ENCODE measurements at regions not wholly inside any gene's neighbourhood (a gene's known extent, or its start where the extent isn't known, plus 50 kb on each side); places are given as distances from the start of the nearest gene placed in this dataset.

GRCh38 chr1:87678266-87678665, 349.6 kb downstream of the LMO4 start:
- no peak for DNase-seq (ENCODE audit: low read depth in 2 of 2)

GRCh38 chr1:87682565-87682964, 353.9 kb downstream of the LMO4 start:
- no peak for DNase-seq (ENCODE audit: low read depth in 2 of 2)

- DNase-seq (ENCODE audit: low read depth in 2 of 2) = no peak
These were observed 354.7 kb downstream of the LMO4 start for GRCh38 chr1:87683196-87683956.

- no peak for DNase-seq (ENCODE audit: low read depth in 2 of 2)
These were observed 355.5 kb downstream of the LMO4 start for GRCh38 chr1:87684194-87684593.

- no peak for DNase-seq (ENCODE audit: low read depth in 2 of 2)
These were observed 356.1 kb downstream of the LMO4 start for GRCh38 chr1:87684713-87685205.

GRCh38 chr1:87685311-87686135, 356.8 kb downstream of the LMO4 start:
- DNase-seq (ENCODE audit: low read depth in 2 of 2) = no peak

- DNase-seq (ENCODE audit: low read depth in 2 of 2) = no peak
These were observed 357.4 kb downstream of the LMO4 start for GRCh38 chr1:87686136-87686495.

- DNase-seq (ENCODE audit: low read depth in 2 of 2) = no peak
These were observed 358.0 kb downstream of the LMO4 start for GRCh38 chr1:87686671-87687070.

GRCh38 chr1:87688136-87688535, 359.5 kb downstream of the LMO4 start:
- DNase-seq (ENCODE audit: low read depth in 2 of 2) = no peak

- no peak for DNase-seq (ENCODE audit: low read depth in 2 of 2)
These were observed 360.8 kb downstream of the LMO4 start for GRCh38 chr1:87689487-87689886.

- no peak for DNase-seq (ENCODE audit: low read depth in 2 of 2)
These were observed 367.8 kb downstream of the LMO4 start for GRCh38 chr1:87696483-87696882.

- no peak for DNase-seq (ENCODE audit: low read depth in 2 of 2)
These were observed 373.8 kb downstream of the LMO4 start for GRCh38 chr1:87702455-87702854.

- no peak for DNase-seq (ENCODE audit: low read depth in 2 of 2)
These were observed 376.6 kb downstream of the LMO4 start for GRCh38 chr1:87705233-87705632.

GRCh38 chr1:87706203-87706602, 377.5 kb downstream of the LMO4 start:
- DNase-seq (ENCODE audit: low read depth in 2 of 2) = no peak

- no peak for DNase-seq (ENCODE audit: low read depth in 2 of 2)
These were observed 378.1 kb downstream of the LMO4 start for GRCh38 chr1:87706779-87707228.

GRCh38 chr1:87707411-87707810, 378.7 kb downstream of the LMO4 start:
- DNase-seq (ENCODE audit: low read depth in 2 of 2) = no peak

GRCh38 chr1:87712261-87713010, 383.8 kb downstream of the LMO4 start:
- no peak for DNase-seq (ENCODE audit: low read depth in 2 of 2)

- DNase-seq (ENCODE audit: low read depth in 2 of 2) = no peak
These were observed 385.6 kb downstream of the LMO4 start for GRCh38 chr1:87714278-87714677.

- DNase-seq (ENCODE audit: low read depth in 2 of 2) = no peak
These were observed 386.4 kb downstream of the LMO4 start for GRCh38 chr1:87715052-87715451.

- DNase-seq (ENCODE audit: low read depth in 2 of 2) = no peak
These were observed 386.8 kb downstream of the LMO4 start for GRCh38 chr1:87715471-87715870.

GRCh38 chr1:87717157-87717670, 388.5 kb downstream of the LMO4 start:
- DNase-seq (ENCODE audit: low read depth in 2 of 2) = no peak

All from stimulated activated CD8-positive, alpha-beta memory T cell treated with anti-CD3 and anti-CD28 coated beads, Interleukin-7, amount 100 ng/mL, for 1 hour (primary cell).